GM18951 (cell line): ENCODE measurements at regions not wholly inside any gene's neighbourhood (a gene's known extent, or its start where the extent isn't known, plus 50 kb on each side); places are given as distances from the start of the nearest gene placed in this dataset.
"Not testable (repeated sequence)": the region's sequence is repeated elsewhere in the genome, so short reads cannot be mapped to it uniquely, and the experiment has no call there.

Source experiments
- POLR2A ChIP-seq: IDR thresholded peaks from 4 replicates; pipeline ENCODE4 v1.6.1; 2011; ENCODE audit warnings: mild to moderate bottlenecking; ENCODE audit not compliant: insufficient read length, insufficient read depth; ENCODE audit errors: extremely low read depth
- in situ Hi-C: fragments of 300-500 bp; cut with MboI; formaldehyde crosslinking; loops from one replicate; pipeline ENCODE4 v1.12.0; 2022; ENCODE audit warnings: low sequenced_read_pairs, mixed read lengths, inconsistent platforms; ENCODE audit not compliant: unreplicated experiment

GRCh38 chr22:48929276-48929790, 898.3 kb downstream of the BRD1 start:
- TF ChIP-seq POLR2A: no peak
- in situ Hi-C loops: no loop called here

GRCh38 chr22:48927591-48927990, 900.1 kb downstream of the BRD1 start:
- TF ChIP-seq POLR2A: no peak
- in situ Hi-C loops: no loop called here

GRCh38 chr22:48926643-48927042, 901.0 kb downstream of the BRD1 start:
- no peak for TF ChIP-seq POLR2A
- in situ Hi-C loops: no loop called here

GRCh38 chr22:48926136-48926535, 901.5 kb downstream of the BRD1 start:
- in situ Hi-C loops: no loop called here
- TF ChIP-seq POLR2A: no peak

- no peak for TF ChIP-seq POLR2A
- in situ Hi-C loops: no loop called here
Observed at GRCh38 chr22:48925450-48925849, 902.2 kb downstream of the BRD1 start.

GRCh38 chr22:48923996-48924395, 903.7 kb downstream of the BRD1 start:
- in situ Hi-C loops: no loop called here
- TF ChIP-seq POLR2A: no peak

- TF ChIP-seq POLR2A: no peak
- in situ Hi-C loops: no loop called here
Observed at GRCh38 chr22:48923165-48923865, 904.4 kb downstream of the BRD1 start.

- in situ Hi-C loops: no loop called here
Observed at GRCh38 chr22:48921411-48921903, 906.2 kb downstream of the BRD1 start.

GRCh38 chr22:48920776-48921241, 906.9 kb downstream of the BRD1 start:
- TF ChIP-seq POLR2A: no peak
- in situ Hi-C loops: no loop called here

More at GRCh38 chr22:48921411-48921903, 906.2 kb downstream of the BRD1 start:
- no peak for TF ChIP-seq POLR2A

- no peak for TF ChIP-seq POLR2A
- in situ Hi-C loops: no loop called here
Observed at GRCh38 chr22:48919851-48920589, 907.7 kb downstream of the BRD1 start.

GRCh38 chr22:48919187-48919590, 908.5 kb downstream of the BRD1 start:
- no peak for TF ChIP-seq POLR2A
- in situ Hi-C loops: no loop called here

- in situ Hi-C loops: no loop called here
- TF ChIP-seq POLR2A: no peak
Observed at GRCh38 chr22:48918585-48919186, 909.0 kb downstream of the BRD1 start.

- in situ Hi-C loops: not testable (repeated sequence)
Observed at GRCh38 chr22:48912356-48913066, 915.2 kb downstream of the BRD1 start.

GRCh38 chr22:48911647-48912046, 916.0 kb downstream of the BRD1 start:
- in situ Hi-C loops: not testable (repeated sequence)

- in situ Hi-C loops: not testable (repeated sequence)
Observed at GRCh38 chr22:48911067-48911466, 916.6 kb downstream of the BRD1 start.
